ENCODE measurements at regions not wholly inside any gene's neighbourhood (a gene's known extent, or its start where the extent isn't known, plus 50 kb on each side); places are given as distances from the start of the nearest gene placed in this dataset.
A peak's percentile ranks its signal among the peaks of the same experiment; 100 is the strongest.
"Not testable (repeated sequence)": the region's sequence is repeated elsewhere in the genome, so short reads cannot be mapped to it uniquely, and the experiment has no call there.

DNA sequence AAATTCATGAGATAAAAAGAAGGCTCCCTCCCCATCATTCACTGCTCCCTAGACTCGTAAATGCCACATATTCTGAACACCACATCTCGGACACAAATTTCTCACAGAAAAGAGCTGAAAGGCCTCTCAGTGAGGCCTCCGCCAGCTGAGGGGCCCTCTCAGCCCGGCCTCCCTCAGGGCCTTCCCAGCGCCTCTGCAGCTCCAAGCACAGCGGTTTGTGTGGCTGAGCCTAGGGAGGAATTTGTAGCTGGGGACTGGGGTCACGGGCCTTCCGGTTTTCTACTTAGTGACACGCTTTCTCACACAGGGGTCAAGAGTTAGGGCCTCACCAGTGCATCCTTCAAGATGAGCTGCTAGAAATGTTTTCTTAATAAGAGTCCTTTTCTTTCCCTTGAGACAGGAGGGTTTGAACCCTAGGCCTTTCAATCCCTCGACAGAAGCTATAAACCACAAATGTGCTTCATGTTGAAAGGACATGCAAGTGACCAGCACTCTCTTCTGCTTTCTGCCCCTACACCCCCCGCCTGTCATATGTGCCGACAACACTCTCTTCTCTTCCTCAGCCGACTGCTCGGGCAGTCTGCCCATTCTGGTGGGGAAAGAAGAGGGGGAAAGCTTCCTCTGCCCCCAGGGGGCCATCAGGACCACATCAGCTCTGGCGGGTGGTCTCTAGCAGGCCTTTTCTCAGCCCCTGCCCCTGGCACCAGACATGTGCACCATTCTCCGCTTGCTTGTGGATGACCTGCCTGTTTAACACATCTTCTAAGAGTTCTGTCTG is 104.9 kb downstream of the CHIC2 start:
- no peak for DNase-seq

DNA sequence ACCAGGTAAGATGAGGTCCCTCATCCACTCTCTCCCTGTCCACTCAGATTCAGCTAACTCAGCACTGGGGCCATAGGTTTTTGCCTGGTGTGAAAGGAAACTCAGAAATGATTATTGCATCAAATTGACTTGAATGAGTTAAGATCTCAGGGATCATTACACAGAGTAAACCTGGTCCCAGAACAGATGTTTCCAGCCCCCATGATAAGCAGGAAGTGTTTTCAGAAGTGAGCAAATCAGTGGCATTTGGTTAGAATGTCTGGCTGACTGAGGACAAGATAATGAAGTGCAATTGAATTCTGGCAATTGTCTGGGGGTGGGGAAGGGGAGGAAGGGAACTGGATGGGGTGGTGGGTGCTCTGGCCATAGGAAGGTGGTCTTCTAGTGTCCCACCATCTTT is 108.0 kb downstream of the CHIC2 start:
- DNase-seq = no peak

DNA sequence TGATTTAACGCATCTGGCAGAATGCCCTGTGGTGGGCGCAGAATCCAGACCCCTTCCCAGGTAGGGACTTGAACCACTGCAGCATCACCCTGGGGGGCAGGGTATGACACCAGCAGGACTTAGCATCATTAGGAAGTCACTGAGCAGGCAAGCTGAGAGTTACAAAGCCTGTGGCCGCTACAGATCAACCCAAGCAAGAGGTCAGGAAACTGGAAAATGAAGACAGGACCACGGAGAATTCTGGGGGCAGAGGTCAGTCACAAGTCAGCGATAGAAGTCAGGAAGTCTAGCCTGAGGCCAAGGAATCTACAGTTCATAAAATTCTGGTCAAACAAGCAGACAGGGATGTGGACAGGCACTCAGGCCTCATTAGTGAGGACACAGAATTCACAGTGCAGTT is 108.4 kb downstream of the CHIC2 start:
- DNase-seq = no peak

DNA sequence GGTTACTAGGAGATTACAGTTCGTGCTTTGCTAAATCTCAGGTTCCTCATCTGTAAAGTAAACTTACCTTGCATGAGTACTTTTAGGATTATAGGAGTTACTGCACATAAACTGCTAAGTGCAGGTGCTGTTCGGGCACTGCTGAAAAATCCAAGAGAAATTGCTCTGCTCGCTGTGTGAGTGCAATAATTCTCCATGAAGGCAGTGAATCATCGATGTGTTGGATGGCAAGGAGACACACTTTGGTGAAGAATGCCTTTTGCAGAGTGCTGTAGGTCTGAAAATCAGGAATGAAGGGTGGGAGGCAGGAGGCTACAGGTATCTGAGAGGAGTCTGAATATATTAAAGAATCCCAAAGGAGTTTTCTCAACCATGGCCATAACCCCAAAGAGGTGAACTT is 113.0 kb downstream of the CHIC2 start:
- DNase-seq = no peak

DNA sequence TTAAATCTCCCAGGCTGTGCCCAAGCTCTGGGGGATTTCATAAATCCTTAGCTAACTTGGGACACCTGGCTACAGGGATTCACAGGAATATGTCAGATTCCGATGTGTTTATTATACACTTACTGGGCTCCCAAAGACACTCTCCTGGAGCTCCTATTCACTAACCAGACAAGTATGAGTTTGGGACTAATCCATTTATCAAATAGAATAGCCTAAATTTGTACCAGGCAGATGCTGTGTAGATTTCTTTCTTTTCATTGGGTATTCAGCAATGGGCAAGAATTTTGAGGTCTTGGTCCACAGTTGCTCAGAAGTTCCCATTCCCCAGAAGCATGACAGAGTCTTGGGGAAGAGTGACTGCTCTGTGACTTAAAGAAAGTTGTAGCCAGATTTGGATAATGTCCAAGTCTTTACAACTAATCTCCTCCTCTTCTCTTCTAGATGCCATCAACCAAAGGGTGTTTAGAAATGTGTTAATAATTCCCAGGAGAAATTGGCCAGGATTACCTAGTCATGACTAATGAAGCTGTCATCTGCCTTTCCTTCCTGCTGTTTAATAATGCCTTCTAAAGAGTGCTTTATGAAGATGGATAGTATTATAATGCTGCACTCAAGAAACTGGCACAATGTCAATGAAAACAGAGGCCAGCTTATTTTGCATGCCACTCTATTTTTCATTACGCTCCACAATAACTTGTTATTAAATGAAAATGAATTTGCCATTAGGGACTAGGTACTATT is 120.9 kb downstream of the CHIC2 start:
- DNase-seq = peak; percentile 73

DNA sequence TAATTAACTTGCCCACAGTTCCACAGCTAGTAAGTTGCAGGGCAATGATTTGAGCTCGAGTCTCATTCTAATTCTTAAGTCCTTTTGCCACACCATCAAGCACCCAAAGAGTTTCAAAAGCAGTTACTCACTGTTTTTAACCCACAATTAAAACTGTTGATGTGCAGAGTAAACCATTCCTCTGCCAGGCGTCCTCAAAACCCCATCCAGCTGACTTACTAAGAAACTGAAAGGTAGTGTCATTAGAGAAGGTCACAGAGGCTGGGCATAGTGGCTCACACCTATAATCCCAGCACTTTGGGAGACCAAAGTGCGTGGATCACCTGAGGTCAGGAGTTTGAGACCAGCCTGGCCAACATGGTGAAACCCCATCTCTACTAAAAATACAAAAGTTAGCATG is 121.7 kb downstream of the CHIC2 start:
- DNase-seq = no peak

DNA sequence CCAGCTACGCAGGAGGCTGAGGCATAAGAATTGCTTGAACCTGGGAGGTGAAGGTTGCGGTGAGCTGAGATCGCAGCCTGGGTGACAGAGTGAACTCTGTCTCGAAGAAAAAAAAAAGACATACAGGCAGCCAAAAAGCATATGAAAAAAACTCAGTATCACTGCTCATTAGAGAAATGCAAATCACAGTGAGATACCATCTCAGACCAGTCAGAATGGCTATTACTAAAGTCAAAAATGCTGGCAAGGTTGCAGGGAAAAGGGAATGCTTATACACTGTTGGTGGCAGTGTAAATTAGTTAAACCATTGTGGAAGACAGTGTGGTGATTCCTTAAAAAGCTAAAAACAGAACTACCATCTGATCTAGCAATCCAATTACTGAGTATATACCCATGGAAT is 123.1 kb downstream of the CHIC2 start:
- no peak for DNase-seq

DNA sequence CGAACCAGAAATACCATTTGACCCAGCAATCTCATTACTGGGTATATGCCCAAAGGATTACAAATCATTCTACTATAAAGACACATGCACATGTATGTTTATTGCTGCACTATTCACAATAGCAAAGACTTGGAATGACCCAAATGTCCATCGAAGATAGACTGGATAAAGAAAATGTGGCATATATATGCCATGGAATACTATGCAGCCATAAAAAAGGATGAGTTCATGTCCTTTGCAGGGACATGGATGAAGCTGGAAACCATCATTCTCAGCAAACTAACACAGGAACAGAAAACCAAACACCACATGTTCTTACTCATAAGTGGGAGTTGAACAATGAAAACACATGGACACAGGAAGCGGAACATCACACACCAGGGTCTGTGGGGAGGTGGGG is 124.5 kb downstream of the CHIC2 start:
- DNase-seq = not testable (repeated sequence)

DNA sequence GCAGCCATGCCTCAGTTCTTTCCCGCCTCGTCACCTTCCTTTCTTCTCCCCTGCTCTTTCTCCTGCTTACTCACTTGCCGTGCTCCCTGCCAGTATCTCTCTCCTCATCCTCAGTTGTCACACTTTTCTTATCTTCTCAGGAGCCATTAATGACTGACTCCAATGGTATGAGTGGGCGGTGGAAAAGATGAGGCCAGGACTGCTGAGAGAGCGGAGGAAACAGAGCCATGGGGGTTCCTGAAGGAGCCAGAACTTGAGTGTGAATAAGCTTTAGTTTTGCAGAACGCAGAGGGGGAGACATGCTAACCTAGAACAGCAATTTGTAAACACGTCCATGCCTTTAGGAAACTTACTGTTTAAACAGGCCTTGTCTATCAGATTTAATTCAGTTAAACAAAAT is 126.5 kb downstream of the CHIC2 start:
- no peak for DNase-seq

DNA sequence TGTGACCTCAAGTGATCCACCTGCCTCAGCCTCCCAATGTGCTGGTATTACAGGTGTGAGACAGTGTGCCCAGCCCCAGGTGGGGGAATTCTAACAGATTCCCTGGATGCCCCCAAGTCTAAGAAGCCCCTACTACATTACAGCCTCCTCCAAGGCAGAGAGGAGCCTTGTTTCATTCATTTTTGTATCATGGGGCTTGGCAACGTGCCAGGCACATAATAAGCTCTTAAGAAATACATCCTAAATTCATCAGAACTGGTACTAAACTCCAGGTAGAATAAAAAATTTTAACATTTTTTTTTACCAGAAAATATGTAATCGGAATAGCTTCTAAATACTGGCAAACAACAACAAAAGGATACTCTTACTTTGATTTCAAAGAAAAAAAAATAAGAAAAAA is 127.1 kb downstream of the CHIC2 start:
- DNase-seq = no peak

DNA sequence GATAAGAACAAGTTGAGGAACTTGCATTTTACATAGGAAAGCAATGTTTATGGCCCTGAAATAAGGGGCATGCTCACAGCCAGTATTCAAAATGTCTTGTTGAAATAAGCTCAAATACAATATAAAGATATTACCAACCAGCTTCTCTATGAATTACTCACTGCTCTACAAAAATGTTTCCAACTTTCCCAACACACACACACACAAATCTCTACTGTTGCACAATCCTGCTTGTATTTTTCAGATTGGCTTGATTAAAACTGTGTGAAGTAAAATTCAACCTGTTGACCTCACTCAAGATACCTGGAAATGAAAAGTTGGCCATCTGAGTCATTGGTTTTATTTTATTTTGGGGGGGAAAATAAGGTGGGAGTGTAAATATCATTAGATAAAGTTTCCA is 128.6 kb downstream of the CHIC2 start:
- DNase-seq = no peak

DNA sequence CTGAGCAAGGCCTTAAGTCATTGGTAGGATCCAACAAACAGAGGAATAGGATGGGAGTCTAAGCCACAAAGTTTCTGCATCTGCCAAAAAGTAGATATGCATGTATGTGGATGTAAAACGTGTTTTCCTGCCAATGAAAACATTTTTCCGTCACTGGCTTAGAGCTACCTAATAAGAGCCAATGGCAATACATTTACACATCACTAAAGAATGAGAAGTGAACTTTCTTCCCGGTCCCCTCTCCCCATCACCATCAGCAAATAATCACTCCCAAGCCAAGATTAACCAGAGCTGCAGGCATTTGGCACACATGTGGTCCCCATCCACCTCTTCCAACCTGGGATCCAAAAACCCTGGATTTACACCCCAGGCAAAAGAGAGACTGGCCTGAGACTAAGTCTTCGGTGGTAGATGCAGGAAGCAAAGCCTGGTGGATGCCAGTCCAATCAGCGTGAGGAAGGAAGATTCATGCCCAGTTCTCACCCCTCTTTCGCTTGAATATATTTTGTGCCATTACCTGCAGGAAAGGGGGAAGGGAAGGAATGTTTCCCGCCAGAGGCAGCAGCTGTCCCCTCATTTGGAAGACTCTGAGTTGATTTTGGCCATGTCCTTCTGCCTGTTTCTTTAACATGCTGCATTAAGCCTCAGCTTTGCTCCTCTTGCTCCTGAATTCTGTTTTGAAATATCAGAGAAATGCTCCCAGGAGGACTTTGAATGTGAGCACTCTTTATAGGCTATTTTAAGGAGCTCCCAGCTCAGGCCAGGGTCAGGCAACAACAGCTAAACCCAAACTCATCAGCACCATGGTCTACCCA is 131.4 kb downstream of the CHIC2 start:
- no peak for DNase-seq

DNA sequence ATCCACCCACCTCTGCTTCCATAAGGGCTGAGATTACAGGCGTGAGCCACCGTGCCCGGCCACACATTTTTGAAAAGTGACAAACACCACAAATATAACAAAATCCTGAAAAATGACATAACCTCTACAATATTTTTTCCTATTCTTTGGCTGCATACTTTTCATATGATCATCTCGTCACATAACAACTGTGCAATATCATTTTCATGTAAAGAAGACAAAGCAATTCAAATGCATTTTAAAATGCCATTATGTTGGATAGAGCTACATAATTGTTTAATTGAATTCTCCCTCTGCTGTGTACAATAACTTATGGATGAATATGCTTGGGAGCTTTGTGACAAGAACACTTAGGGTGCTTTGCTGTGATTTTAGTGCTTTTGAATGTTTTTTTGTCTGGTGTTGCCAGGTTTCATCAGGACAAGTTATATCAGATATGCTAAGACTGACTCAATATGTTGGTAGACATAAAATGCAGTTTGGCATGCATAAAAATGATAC is 132.9 kb downstream of the CHIC2 start:
- no peak for DNase-seq

DNA sequence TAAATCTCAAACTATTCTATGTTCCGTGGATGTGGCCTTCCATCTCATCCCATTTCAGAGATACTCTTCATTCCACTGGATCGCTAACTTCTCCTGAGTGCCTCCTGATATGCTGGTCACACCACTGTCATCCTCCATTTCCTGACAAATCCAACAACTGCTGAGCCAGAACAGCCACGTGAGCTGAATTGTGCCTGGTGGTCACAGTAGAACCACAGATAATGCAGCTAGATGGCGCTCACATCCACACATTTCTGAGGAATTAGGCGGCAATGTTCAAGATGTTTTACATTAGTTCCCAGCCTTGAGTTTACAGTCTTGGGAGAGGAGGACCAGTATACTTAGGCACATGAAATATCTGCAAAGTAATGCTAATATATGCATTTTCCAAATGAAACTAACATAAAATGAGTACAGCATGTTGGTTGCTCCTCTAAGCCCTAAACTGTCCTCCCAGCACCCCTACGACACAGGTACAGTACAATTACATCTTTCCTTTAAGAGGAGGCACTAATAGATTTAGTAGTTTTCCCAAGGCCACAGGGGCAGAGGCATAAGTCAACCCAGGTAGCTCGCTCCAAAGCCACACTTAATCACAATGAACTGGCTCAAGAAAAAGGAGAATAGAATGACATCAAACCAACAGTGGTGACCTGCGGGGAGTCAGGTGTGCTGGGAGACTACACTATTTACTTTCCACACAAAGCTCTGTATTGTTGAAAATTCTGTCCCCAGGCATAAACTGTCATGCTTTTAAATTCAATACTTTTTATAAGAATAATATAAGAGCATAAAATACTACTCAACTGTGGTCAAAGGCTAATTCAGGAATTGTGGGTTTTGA is 134.2 kb downstream of the CHIC2 start:
- DNase-seq = peak; percentile 80

DNA sequence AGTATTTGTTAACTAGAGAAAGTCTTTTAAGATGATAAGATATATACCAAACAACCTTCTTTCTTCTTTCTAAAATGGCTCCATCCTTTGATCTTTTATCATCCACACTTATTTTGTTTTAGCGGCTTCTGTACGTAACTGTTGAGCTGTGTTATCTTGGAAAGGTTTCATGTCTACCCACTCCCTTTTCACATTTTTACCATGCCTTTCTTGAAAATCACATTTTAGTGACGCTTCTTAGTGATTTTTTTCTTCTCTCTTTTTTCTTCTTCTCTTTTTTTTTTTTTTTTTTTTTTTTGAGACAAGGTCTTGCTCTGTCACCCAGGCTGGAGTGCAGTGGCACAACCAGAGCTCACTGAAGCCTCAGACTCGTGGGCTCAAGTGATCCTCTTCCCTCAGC is 135.1 kb downstream of the CHIC2 start:
- no peak for DNase-seq

DNA sequence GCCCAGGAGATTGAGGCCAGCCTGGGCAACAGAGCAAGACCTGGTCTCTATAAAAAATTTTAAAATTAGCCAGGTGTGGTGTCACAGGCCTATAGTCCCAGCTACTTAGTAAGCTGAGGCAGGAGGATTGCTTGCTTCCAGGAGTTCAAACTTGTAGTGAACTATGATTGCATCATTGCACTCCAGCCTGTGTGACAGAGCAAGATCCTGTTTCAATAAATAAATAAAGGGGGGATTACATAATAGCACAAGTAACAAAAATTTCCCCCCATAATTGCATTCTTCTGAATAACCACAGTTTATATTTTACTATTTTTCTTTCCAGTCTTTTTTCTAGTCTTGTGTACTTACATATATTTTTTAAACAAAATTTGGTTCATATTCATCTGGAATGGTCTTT is 135.6 kb downstream of the CHIC2 start:
- no peak for DNase-seq

DNA sequence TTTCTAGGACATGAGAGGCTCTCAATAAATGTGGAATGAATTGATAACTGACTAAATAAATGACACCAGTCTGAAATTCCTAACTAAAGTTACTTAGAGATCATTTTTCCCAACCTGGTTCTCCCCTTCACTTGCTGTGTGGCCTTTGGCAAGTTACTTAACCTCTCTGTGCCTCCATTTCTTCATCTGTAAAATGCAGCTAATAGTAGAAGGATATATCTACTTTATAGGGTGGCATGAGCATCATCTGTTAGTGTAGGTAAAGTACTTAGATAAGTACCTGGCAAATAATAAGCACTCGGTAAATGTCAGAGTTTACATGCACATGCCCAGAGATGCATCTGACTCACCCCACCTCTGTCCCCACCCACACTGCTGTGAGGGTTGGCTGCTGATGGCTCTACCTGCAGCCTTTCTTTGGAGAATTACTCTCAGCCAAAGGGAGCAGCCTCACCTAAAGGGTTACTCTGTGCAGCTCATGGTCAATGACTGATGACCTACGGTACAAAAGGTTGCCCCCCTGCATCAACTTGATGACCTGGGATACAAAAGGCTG is 139.3 kb downstream of the CHIC2 start:
- DNase-seq = no peak

DNA sequence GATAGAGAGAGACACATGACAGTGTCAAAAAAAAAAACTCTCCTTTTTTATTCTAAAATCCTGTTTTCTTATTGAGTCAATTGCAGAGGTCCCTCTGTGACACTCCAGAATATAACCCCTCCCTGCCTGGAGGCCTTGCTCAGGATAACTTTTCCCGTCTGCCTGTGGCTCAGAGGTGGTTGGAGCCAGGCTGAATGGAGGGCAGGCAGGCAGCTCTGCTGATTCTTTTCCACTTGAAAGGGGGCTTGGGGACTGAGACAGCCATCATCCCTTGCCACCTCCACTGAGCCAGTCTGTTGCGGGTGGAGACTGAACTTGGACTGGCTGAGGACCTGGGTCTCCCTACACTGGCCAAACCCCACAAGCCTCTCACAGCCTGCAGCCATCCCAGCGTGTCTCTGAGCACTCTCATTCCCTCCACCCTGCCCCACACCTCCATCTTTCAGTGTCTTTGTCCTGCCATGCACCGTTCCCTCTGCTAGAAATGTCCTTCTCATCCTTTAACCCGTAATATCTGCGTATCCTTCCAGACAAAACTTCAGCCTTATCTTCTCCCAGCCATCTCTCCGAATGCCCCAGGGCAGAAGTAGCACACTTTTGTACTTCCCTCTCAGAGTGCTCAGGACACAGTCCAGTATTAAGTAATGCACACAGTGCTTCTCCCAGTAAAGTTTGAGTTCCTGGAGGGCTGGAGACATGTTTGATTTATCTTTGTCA is 139.9 kb downstream of the CHIC2 start:
- DNase-seq = no peak

DNA sequence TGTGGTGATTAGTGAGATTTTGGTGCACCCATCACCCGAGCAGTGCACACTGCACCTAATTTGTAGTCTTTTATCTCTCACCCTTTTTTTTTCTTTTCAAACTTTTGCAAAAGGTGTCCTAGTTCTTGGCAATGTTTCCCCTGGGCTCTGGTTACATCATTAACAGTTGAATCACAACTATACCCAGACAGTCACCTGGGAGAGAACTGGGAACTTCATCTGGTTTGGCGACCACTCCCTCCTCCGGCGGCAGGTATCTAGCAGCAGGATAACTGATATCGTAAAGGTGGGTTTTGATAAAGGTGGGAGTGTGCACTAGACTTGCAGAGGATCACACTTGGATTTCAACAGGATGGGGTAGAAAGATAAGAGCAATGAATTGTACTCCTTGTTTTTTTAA is 140.5 kb downstream of the CHIC2 start:
- DNase-seq = no peak

DNA sequence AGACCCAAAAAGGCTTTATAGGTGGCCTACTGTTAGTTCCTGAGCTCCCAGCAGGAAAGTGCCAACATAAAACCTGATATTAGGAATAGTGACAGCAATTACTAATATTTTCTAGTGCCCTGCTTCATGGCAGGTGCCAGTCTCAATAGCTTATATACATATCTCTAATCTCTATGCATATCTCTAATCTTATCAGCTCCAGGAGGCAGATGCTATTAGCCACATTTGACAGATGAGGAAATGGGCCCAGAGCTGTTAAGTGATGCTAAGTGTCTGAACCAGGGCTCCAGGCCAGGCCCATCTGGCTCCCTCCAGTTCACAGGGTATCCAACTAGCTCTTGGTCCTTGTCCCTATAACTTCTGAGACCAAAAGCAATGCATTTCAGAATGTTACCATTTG is 142.5 kb downstream of the CHIC2 start:
- DNase-seq = no peak

DNA sequence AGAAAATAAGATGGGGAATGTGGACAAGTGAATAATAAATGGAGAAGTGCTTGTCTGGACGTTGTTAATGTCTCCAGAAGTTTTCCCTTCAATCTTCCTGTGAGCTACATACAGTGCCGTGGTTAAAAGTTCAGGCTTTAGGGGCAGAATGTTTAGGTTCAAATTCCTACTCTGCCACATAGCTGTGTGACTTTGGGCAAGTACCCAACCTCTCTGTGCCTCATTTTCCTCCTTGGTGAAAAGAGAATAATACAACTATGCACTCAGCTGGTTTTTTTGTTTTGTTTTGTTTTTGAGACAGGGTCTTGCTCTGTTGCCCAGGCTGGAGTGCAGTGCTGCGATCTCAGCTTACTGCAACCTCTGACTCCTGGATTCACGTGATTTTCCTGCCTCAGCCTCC is 143.5 kb downstream of the CHIC2 start:
- no peak for DNase-seq

DNA sequence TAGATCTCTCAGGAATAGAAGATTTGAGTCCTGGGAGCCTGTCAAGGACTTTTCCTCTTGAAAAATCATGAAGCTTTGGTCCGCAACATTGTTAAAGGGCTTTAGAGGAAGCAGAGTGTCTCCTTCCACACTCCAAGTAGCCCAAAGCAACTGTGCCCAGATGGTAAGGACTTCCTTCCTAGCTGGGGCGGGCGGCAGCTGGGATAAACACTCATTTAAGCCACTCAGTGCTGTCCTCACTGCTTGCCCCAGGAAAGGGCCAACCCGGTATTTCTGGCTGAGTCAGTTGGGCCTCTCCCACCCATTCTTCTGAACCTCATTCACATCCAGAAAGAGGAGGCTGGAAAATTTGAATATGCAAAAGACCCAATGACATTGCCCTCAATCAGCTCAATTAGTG is 144.3 kb downstream of the CHIC2 start:
- DNase-seq = no peak

Data from NCI-H2081 treated with DMSO at 0.1 percent for 48 hours (cell line).